ENCODE measurements at regions not wholly inside any gene's neighbourhood (a gene's known extent, or its start where the extent isn't known, plus 50 kb on each side); places are given as distances from the start of the nearest gene placed in this dataset.

GRCh38 chr16:85491798-85492294, 121.3 kb upstream of the GSE1 start:
- peak overlapping the region; percentile 59 for H3K27ac Mint-ChIP-seq (ENCODE audit: low read depth)
- H3K9me3 Mint-ChIP-seq: no peaks in the 10 kb centered on the region
- peaks cover 1% of the 10 kb centered on the region for H3K36me3 Mint-ChIP-seq (ENCODE audit: insufficient read depth)
- no peaks in the 10 kb centered on the region for H3K27me3 Mint-ChIP-seq
- no peak for DNase-seq (ENCODE audit: low spot score in 2 of 2)
- H3K4me3 Mint-ChIP-seq: no peak overlapping the region
- ATAC-seq (replicated peaks; ENCODE audit: extremely low read depth, poor library complexity, severe bottlenecking): no peak
- peaks cover 5% of the 10 kb centered on the region for H3K4me1 Mint-ChIP-seq

DNA sequence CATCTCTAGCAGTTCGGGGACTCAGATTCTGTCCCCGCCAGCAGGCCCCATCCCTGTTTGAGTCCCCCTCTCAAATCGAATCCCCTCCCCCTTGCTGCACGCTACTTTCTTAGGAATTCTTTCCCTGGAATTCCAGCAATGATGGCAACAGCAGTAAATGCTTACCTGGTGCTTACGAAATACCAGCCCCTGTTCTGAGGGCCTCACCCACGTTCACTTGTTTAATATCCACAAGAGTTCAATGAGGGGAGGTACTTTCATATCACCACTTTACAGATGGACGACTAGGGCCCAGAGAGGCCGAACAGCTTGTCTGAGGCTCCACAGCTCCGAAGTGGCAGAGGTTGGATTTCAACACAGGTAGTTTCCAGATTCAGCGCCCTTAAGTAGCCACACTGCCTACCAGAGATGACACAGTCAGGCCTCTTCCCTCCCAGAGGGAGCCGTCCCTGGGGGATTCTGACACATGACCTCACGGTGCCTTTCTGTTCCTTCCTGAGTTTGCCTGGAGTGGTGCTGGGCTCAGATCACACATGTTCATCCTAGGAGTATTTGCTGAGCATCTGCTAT, 120.7 kb upstream of the GSE1 start:
- ATAC-seq (replicated peaks; ENCODE audit: extremely low read depth, poor library complexity, severe bottlenecking) (no peak), DNase-seq (ENCODE audit: low spot score in 2 of 2) (no peak)
- Mint-ChIP-seq H3K36me3 (ENCODE audit: insufficient read depth) (peaks cover 1% of the 10 kb centered on the region), H3K9me3 (no peaks in the 10 kb centered on the region), H3K27ac (ENCODE audit: low read depth) (no peak overlapping the region), H3K4me1 (peaks cover 5% of the 10 kb centered on the region), H3K27me3 (no peaks in the 10 kb centered on the region), H3K4me3 (no peak overlapping the region)

DNA sequence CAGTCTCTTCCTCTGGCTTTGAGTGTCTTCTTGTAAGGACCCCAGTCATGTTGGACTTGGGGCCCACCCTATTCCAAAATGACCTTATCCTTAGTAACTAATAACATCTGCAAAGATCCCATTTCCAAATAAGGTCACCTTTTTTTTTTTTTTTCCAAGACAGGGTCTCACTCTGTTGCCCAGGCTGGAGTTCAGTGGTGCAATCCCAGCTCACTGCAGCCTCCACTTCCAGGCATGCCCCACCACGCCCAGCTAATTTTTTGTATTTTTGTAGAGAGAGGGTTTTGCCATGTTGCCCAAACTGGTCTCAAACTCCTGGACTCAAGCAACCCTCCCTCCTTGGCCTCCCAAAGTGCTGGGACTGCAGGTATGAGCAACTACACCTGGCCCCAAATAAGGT, 118.8 kb upstream of the GSE1 start:
- H3K27me3 Mint-ChIP-seq: no peaks in the 10 kb centered on the region
- no peak for DNase-seq (ENCODE audit: low spot score in 2 of 2)
- ATAC-seq (replicated peaks; ENCODE audit: extremely low read depth, poor library complexity, severe bottlenecking): no peak

GRCh38 chr16:85495259-85495658, 117.9 kb upstream of the GSE1 start:
- DNase-seq (ENCODE audit: low spot score in 2 of 2) (no peak), ATAC-seq (replicated peaks; ENCODE audit: extremely low read depth, poor library complexity, severe bottlenecking) (no peak)
- H3K36me3 Mint-ChIP-seq (ENCODE audit: insufficient read depth): peaks cover 1% of the 10 kb centered on the region

More for the DNA sequence above, 118.8 kb upstream of the GSE1 start:
- Mint-ChIP-seq H3K4me1 (peaks cover 5% of the 10 kb centered on the region), H3K27ac (ENCODE audit: low read depth) (no peak overlapping the region), H3K9me3 (no peaks in the 10 kb centered on the region), H3K4me3 (no peak overlapping the region), H3K36me3 (ENCODE audit: insufficient read depth) (peaks cover 1% of the 10 kb centered on the region)

GRCh38 chr16:85495823-85496538, 117.1 kb upstream of the GSE1 start:
- H3K4me1 Mint-ChIP-seq: peaks cover 4% of the 10 kb centered on the region
- ATAC-seq (replicated peaks; ENCODE audit: extremely low read depth, poor library complexity, severe bottlenecking): no peak
- no peak for DNase-seq (ENCODE audit: low spot score in 2 of 2)
- H3K9me3 Mint-ChIP-seq: no peaks in the 10 kb centered on the region
- H3K36me3 Mint-ChIP-seq (ENCODE audit: insufficient read depth): peaks cover 1% of the 10 kb centered on the region
- H3K27me3 Mint-ChIP-seq: no peaks in the 10 kb centered on the region
- no peak overlapping the region for H3K4me3 Mint-ChIP-seq
- no peak overlapping the region for H3K27ac Mint-ChIP-seq (ENCODE audit: low read depth)

More at GRCh38 chr16:85495259-85495658, 117.9 kb upstream of the GSE1 start:
- no peak overlapping the region for H3K27ac Mint-ChIP-seq (ENCODE audit: low read depth)
- H3K4me1 Mint-ChIP-seq: peaks cover 5% of the 10 kb centered on the region
- H3K9me3 Mint-ChIP-seq: no peaks in the 10 kb centered on the region
- no peaks in the 10 kb centered on the region for H3K27me3 Mint-ChIP-seq
- H3K4me3 Mint-ChIP-seq: no peak overlapping the region

DNA sequence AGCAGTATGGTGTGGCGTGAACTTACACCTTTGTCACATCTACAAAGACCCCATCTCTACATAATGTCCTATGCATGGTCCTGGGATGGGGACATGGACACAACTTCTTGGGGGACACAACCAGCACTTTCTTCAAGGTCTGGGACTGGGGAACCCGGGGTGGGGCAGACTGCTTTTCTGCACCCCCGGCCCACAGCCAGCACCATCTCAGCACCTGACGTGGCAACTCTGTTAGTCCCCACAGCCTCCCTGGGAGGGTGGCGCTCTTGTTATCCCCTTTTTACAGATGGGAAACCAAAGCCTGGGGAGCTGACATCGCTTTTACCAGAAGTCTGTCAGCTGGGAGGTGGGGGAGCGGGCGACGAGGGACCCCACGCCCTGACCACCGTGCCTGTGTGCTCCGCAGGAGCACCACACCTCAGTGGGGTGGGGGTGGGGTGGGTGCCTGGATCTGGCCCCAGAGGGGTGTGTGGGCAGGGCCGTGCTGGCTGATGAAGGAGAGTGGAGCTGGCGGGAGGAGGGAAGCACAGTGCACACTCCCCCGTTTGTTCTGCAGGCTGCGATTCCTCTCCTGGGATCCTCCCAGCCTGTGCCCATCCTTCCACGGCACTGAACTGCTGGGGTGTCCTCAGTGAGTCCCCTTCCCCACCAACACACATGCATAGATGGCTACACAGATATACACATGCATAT, 115.4 kb upstream of the GSE1 start:
- Mint-ChIP-seq H3K27ac (ENCODE audit: low read depth) (no peak overlapping the region), H3K36me3 (ENCODE audit: insufficient read depth) (no peaks in the 10 kb centered on the region), H3K9me3 (no peaks in the 10 kb centered on the region), H3K27me3 (no peaks in the 10 kb centered on the region), H3K4me1 (no peaks in the 10 kb centered on the region), H3K4me3 (no peak overlapping the region)
- no peak for DNase-seq (ENCODE audit: low spot score in 2 of 2)
- no peak for ATAC-seq (replicated peaks; ENCODE audit: extremely low read depth, poor library complexity, severe bottlenecking)

DNA sequence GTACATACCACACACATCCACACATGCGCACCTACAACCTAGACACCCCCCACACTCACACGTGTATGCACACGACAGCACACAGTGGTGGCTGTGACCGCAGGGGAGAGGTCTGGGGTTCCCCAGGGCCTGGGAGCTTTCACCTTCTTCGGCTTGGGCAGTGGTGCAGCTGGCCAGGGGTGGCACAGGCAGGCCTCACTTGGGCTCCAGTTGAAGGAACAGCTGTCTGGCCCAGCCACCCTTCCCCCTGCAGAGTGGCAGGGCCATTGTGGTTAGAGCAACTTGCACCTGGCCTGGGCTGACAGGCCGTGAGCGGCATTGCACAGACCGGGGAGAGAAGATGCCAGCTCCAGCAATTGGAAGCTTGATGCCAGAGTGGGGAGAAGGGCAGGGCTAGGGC, 114.5 kb upstream of the GSE1 start:
- no peaks in the 10 kb centered on the region for H3K36me3 Mint-ChIP-seq (ENCODE audit: insufficient read depth)
- ATAC-seq (replicated peaks; ENCODE audit: extremely low read depth, poor library complexity, severe bottlenecking) (no peak), DNase-seq (ENCODE audit: low spot score in 2 of 2) (no peak)
- no peaks in the 10 kb centered on the region for H3K27me3 Mint-ChIP-seq
- no peak overlapping the region for H3K27ac Mint-ChIP-seq (ENCODE audit: low read depth)
- H3K4me3 Mint-ChIP-seq: no peak overlapping the region
- no peaks in the 10 kb centered on the region for H3K9me3 Mint-ChIP-seq
- H3K4me1 Mint-ChIP-seq: no peaks in the 10 kb centered on the region

DNA sequence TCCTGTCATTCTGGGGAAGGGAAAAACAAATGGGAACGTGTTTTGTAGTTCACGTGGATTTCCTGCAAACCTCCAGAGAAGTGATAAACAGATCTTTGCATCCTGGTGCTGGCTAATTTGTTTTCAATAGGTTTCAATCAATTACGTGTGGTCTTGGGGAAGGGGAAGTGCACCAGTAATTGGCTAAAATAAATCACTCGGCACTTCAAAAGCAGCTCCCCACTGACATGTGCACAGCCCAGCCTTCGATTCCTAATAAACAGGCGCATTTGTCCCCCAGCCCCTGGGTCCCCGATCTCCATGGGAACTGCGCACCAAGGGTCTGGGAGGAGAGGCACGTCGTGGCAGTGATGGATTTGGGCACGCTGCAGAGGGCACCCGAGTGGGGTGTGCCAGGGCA, 112.9 kb upstream of the GSE1 start:
- Mint-ChIP-seq H3K27ac (ENCODE audit: low read depth) (no peak overlapping the region), H3K4me3 (no peak overlapping the region), H3K4me1 (no peaks in the 10 kb centered on the region), H3K9me3 (no peaks in the 10 kb centered on the region), H3K27me3 (no peaks in the 10 kb centered on the region), H3K36me3 (ENCODE audit: insufficient read depth) (no peaks in the 10 kb centered on the region)
- DNase-seq (ENCODE audit: low spot score in 2 of 2) (no peak), ATAC-seq (replicated peaks; ENCODE audit: extremely low read depth, poor library complexity, severe bottlenecking) (no peak)

DNA sequence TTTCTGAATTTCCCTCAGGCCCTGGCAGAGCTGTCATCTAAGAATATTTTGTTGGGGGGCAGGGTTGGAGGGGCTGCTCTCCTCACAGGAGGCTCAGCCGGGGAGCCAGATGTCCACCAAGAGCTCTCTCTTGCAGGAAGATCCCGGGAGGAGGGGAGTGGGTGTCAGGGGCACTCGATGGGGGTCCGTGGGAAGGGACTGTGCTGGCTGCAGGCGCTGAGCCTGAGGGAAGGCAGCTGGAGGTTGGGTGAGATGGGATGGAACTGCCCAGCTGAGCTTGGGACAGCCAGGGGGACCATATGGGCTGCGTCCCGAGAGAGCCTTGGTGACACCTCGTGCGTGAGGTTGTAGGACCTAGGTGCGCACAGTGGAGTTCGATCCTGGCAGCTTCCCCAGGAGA, 111.2 kb upstream of the GSE1 start:
- Mint-ChIP-seq H3K9me3 (no peaks in the 10 kb centered on the region), H3K27me3 (no peaks in the 10 kb centered on the region), H3K36me3 (ENCODE audit: insufficient read depth) (no peaks in the 10 kb centered on the region), H3K4me3 (no peak overlapping the region), H3K4me1 (no peaks in the 10 kb centered on the region), H3K27ac (ENCODE audit: low read depth) (no peak overlapping the region)
- DNase-seq (ENCODE audit: low spot score in 2 of 2) (no peak), ATAC-seq (replicated peaks; ENCODE audit: extremely low read depth, poor library complexity, severe bottlenecking) (no peak)

GRCh38 chr16:85502357-85502756, 110.8 kb upstream of the GSE1 start:
- Mint-ChIP-seq H3K4me3 (no peak overlapping the region), H3K27ac (ENCODE audit: low read depth) (no peak overlapping the region), H3K36me3 (ENCODE audit: insufficient read depth) (no peaks in the 10 kb centered on the region), H3K27me3 (no peaks in the 10 kb centered on the region), H3K4me1 (no peaks in the 10 kb centered on the region), H3K9me3 (no peaks in the 10 kb centered on the region)
- ATAC-seq (replicated peaks; ENCODE audit: extremely low read depth, poor library complexity, severe bottlenecking) (no peak), DNase-seq (ENCODE audit: low spot score in 2 of 2) (no peak)

- Mint-ChIP-seq H3K27ac (ENCODE audit: low read depth) (no peak overlapping the region), H3K27me3 (peaks cover 4% of the 10 kb centered on the region)
These were observed 109.4 kb upstream of the GSE1 start for GRCh38 chr16:85503679-85504231.

GRCh38 chr16:85504242-85504641, 108.9 kb upstream of the GSE1 start:
- Mint-ChIP-seq H3K4me1 (no peaks in the 10 kb centered on the region), H3K4me3 (no peak overlapping the region), H3K27me3 (peaks cover 8% of the 10 kb centered on the region), H3K27ac (ENCODE audit: low read depth) (no peak overlapping the region), H3K36me3 (ENCODE audit: insufficient read depth) (peaks cover 1% of the 10 kb centered on the region), H3K9me3 (no peaks in the 10 kb centered on the region)
- DNase-seq (ENCODE audit: low spot score in 2 of 2) (no peak), ATAC-seq (replicated peaks; ENCODE audit: extremely low read depth, poor library complexity, severe bottlenecking) (no peak)

More at GRCh38 chr16:85503679-85504231, 109.4 kb upstream of the GSE1 start:
- ATAC-seq (replicated peaks; ENCODE audit: extremely low read depth, poor library complexity, severe bottlenecking) (no peak), DNase-seq (ENCODE audit: low spot score in 2 of 2) (no peak)
- Mint-ChIP-seq H3K9me3 (no peaks in the 10 kb centered on the region), H3K36me3 (ENCODE audit: insufficient read depth) (peaks cover 1% of the 10 kb centered on the region), H3K4me1 (no peaks in the 10 kb centered on the region), H3K4me3 (no peak overlapping the region)

Data from central memory CD8-positive, alpha-beta T cell (primary cell).